ENCODE measurements at regions not wholly inside any gene's neighbourhood (a gene's known extent, or its start where the extent isn't known, plus 50 kb on each side); places are given as distances from the start of the nearest gene placed in this dataset.

DNA sequence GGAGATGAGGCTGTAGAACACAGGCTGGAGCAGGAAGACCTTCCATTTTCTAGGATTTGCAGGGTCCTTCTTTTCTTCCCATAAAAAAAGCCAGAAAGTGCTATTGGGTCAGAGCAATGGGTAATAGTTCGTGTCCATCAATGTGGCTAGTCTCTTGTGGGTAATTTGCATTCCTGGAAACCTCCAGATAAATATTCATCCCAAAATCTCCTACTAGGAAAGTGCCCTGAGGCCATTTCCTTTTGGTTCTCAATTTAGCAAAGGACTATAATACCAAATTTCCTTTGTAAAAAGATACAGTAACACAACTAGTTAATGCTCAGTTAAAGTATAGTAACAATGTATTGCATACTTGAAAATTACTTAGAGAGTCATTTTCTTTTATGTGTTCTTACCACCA lies 138.1 kb upstream of the TAB2 start:
- no peak for TF ChIP-seq POLR2A (IDR thresholded peaks at IDR 0.05)
- TF ChIP-seq, protein P1, sequence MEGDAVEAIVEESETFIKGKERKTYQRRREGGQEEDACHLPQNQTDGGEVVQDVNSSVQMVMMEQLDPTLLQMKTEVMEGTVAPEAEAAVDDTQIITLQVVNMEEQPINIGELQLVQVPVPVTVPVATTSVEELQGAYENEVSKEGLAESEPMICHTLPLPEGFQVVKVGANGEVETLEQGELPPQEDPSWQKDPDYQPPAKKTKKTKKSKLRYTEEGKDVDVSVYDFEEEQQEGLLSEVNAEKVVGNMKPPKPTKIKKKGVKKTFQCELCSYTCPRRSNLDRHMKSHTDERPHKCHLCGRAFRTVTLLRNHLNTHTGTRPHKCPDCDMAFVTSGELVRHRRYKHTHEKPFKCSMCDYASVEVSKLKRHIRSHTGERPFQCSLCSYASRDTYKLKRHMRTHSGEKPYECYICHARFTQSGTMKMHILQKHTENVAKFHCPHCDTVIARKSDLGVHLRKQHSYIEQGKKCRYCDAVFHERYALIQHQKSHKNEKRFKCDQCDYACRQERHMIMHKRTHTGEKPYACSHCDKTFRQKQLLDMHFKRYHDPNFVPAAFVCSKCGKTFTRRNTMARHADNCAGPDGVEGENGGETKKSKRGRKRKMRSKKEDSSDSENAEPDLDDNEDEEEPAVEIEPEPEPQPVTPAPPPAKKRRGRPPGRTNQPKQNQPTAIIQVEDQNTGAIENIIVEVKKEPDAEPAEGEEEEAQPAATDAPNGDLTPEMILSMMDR (IDR thresholded peaks at IDR 0.05): no peak
- WGBS, 4 donors: 74 to 91% (median 86%) methylated on average over 1 of the region's 1 CpG
- intact Hi-C loops (cut with DNase I): no loop called here
- no peaks in the 10 kb centered on the region for H3K27me3 ChIP-seq
- H3K9me3 ChIP-seq (replicated peaks in 1 of 3): no peaks in the 10 kb centered on the region
- H3K4me1 ChIP-seq (replicated peaks in 1 of 2): no peaks in the 10 kb centered on the region
- no peaks in the 10 kb centered on the region for H3K36me3 ChIP-seq (replicated peaks in 1 of 2)
- H3K4me3 ChIP-seq: no peak overlapping the region
- no peak overlapping the region for H3K27ac ChIP-seq
- no peak for DNase-seq

DNA sequence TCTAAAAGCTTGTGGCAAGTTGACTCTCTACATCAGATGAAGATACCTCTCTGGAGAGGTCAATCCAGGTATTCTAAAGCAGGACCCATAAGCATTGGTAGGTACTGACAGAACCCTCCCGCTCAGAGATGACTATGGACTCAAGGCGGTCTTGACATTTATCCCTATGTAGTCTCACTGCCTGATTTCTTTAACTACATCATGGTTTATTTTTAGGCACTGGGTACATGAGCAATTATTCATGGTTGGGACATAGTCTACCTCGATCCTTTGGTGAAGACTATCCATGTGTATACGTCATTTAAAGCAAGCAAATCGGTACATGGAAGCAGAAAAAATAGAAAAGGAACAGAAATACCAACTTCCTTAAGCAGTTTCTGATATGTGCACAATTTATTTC lies 136.2 kb upstream of the TAB2 start:
- H3K27ac ChIP-seq: no peak overlapping the region
- 85 to 90% (median 88%) methylated on average over 5 of the region's 5 CpGs for WGBS, 4 donors
- no peaks in the 10 kb centered on the region for H3K4me1 ChIP-seq (replicated peaks in 1 of 2)
- H3K27me3 ChIP-seq: no peaks in the 10 kb centered on the region
- no peak for DNase-seq
- TF ChIP-seq, protein P1 (IDR thresholded peaks at IDR 0.05): no peak
- no peak for TF ChIP-seq POLR2A (IDR thresholded peaks at IDR 0.05)
- no peak overlapping the region for H3K4me3 ChIP-seq
- no peaks in the 10 kb centered on the region for H3K36me3 ChIP-seq (replicated peaks in 1 of 2)
- no peaks in the 10 kb centered on the region for H3K9me3 ChIP-seq (replicated peaks in 1 of 3)
- intact Hi-C loops (cut with DNase I): no loop called here

DNA sequence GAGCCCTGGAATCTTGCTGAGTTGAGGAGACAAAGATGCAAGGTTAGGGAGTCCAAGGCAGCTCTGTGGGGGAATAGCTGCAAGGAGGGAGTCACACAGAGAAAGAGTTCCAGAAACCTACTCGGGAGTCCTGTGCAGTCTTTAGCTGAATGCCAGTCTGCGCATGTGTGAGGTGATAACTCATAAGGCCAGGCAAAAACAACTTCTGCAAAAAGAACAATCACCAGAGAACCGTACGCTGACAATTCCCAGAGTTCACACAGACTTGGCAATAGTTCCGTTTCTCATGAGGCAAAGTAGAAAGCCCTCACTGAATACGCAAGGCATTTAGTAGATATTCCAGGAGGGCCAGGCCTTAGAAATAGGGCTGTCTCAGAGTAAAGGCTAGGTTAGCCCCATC lies 135.2 kb upstream of the TAB2 start:
- no peaks in the 10 kb centered on the region for H3K27me3 ChIP-seq
- TF ChIP-seq POLR2A (IDR thresholded peaks at IDR 0.05): no peak
- TF ChIP-seq, protein P1 (IDR thresholded peaks at IDR 0.05): no peak
- WGBS, 4 donors: 71 to 81% (median 74%) methylated on average over 6 of the region's 6 CpGs
- intact Hi-C loops (cut with DNase I): no loop called here
- no peak overlapping the region for H3K4me3 ChIP-seq
- no peak overlapping the region for H3K27ac ChIP-seq
- no peaks in the 10 kb centered on the region for H3K4me1 ChIP-seq (replicated peaks in 1 of 2)
- peak in 1 of 7 donors; percentile 6 for DNase-seq
- no peaks in the 10 kb centered on the region for H3K9me3 ChIP-seq (replicated peaks in 1 of 3)
- no peaks in the 10 kb centered on the region for H3K36me3 ChIP-seq (replicated peaks in 1 of 2)

DNA sequence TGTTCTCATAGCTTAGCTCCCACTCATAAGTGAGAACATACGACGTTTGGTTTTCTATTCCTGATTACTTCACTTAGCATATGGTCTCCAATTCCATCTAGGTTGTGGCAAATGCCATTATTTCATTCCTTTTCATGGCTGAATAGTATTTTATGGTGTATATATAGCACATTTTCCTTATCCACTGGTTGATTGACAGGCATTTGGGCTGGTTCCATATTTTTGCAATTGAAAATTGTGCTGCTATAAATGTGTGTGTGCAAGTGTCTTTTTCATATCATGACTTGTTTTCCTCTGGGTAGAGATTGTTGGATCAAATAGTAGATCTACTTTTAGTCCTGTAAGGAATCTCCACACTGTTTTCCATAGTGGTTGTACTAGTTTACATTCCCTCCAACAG lies 133.0 kb upstream of the TAB2 start:
- intact Hi-C loops (cut with DNase I): no loop called here
- H3K27me3 ChIP-seq: no peaks in the 10 kb centered on the region
- TF ChIP-seq, protein P1 (IDR thresholded peaks at IDR 0.05): no peak
- no peak for TF ChIP-seq POLR2A (IDR thresholded peaks at IDR 0.05)
- no peaks in the 10 kb centered on the region for H3K9me3 ChIP-seq (replicated peaks in 1 of 3)
- WGBS, 4 donors: 90 to 95% (median 92%) methylated on average over 2 of the region's 2 CpGs
- no peak overlapping the region for H3K27ac ChIP-seq
- no peak overlapping the region for H3K4me3 ChIP-seq
- no peak for DNase-seq
- no peaks in the 10 kb centered on the region for H3K4me1 ChIP-seq (replicated peaks in 1 of 2)
- H3K36me3 ChIP-seq (replicated peaks in 1 of 2): no peaks in the 10 kb centered on the region

Measured in adrenal gland (tissue), 9 donors.